ENCODE measurements at regions not wholly inside any gene's neighbourhood (a gene's known extent, or its start where the extent isn't known, plus 50 kb on each side); places are given as distances from the start of the nearest gene placed in this dataset.

DNA sequence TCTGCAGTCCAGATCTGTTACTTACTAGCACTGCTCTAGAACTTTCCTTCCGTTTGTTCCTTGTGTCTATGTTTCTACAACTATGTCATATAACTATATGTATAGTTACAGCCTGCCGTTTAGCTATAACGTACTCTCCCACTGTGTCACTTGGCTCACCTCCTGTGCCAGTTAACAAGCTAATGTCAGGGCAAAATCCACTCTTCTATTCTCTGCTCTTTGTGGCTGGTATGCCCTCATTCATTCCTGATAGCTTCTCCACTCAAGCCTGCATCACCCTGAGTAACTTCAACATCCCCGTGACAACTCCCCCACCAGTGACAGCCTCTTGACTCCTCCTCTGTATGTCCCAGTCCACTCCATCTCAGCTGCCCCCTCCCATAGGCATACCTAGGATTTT is 229.2 kb downstream of the TJP1 start:
- Histone ChIP-seq H3K79me2 (ENCODE audit: insufficient read depth, low read length) (no peaks in the 10 kb centered on the region), H3K27ac (ENCODE audit: low read depth, low read length, poor library complexity, severe bottlenecking) (no peak overlapping the region), H2AFZ (ENCODE audit: low read length) (no peak overlapping the region), H3K9ac (ENCODE audit: low read length) (no peak overlapping the region), H3F3A (ENCODE audit: insufficient read depth, low read length) (no peaks in the 10 kb centered on the region), H4K20me1 (ENCODE audit: insufficient read depth, low read length) (no peaks in the 10 kb centered on the region), H3K4me3 (ENCODE audit: low read depth, low read length, poor library complexity, severe bottlenecking) (no peak overlapping the region), H3K36me3 (ENCODE audit: insufficient read depth, low read length) (no peaks in the 10 kb centered on the region), H3K27me3 (ENCODE audit: insufficient read depth, low read length) (no peaks in the 10 kb centered on the region), H3K4me2 (ENCODE audit: low read length) (no peak overlapping the region), H3K9me3 (ENCODE audit: low read length) (no peaks in the 10 kb centered on the region), H3K4me1 (ENCODE audit: insufficient read depth, low read length, severe bottlenecking) (no peaks in the 10 kb centered on the region), H3K9me2 (ENCODE audit: low read depth, low read length) (no peaks in the 10 kb centered on the region)
- no peak for TF ChIP-seq EZH2 (IDR thresholded peaks at IDR 0.05; ENCODE audit: borderline replicate concordance, low read length)
- TF ChIP-seq, protein P1, sequence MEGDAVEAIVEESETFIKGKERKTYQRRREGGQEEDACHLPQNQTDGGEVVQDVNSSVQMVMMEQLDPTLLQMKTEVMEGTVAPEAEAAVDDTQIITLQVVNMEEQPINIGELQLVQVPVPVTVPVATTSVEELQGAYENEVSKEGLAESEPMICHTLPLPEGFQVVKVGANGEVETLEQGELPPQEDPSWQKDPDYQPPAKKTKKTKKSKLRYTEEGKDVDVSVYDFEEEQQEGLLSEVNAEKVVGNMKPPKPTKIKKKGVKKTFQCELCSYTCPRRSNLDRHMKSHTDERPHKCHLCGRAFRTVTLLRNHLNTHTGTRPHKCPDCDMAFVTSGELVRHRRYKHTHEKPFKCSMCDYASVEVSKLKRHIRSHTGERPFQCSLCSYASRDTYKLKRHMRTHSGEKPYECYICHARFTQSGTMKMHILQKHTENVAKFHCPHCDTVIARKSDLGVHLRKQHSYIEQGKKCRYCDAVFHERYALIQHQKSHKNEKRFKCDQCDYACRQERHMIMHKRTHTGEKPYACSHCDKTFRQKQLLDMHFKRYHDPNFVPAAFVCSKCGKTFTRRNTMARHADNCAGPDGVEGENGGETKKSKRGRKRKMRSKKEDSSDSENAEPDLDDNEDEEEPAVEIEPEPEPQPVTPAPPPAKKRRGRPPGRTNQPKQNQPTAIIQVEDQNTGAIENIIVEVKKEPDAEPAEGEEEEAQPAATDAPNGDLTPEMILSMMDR (IDR thresholded peaks at IDR 0.05; ENCODE audit: low read length), result no peak

DNA sequence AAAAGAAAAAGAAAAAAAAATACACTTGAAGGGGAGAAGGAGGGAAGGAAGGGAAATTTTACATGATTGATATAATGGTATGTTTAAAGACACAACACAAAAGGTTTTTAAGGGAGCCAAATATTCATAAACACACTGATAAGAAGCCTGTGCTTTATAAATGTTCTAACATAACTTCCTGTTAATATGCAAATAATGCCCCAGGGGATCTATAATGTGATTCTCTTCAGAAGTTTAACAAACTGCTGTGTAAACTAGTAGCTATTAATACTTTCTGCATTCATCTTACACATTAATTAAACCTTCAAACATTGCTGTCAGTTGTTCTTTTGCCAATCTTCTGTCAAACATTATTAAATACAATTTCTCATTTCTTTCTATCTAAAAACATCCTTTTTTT is 231.6 kb downstream of the TJP1 start:
- H3K79me2 ChIP-seq (ENCODE audit: insufficient read depth, low read length), result no peaks in the 10 kb centered on the region
- H3K27ac ChIP-seq (ENCODE audit: low read depth, low read length, poor library complexity, severe bottlenecking), result no peak overlapping the region
- no peak overlapping the region for H3K9ac ChIP-seq (ENCODE audit: low read length)
- no peak overlapping the region for H3K4me3 ChIP-seq (ENCODE audit: low read depth, low read length, poor library complexity, severe bottlenecking)
- no peak overlapping the region for H2AFZ ChIP-seq (ENCODE audit: low read length)
- H4K20me1 ChIP-seq (ENCODE audit: insufficient read depth, low read length), result no peaks in the 10 kb centered on the region
- no peak for TF ChIP-seq EZH2 (IDR thresholded peaks at IDR 0.05; ENCODE audit: borderline replicate concordance, low read length)
- TF ChIP-seq, protein P1 (IDR thresholded peaks at IDR 0.05; ENCODE audit: low read length), result no peak
- no peaks in the 10 kb centered on the region for H3K9me3 ChIP-seq (ENCODE audit: low read length)
- no peaks in the 10 kb centered on the region for H3K27me3 ChIP-seq (ENCODE audit: insufficient read depth, low read length)
- no peaks in the 10 kb centered on the region for H3F3A ChIP-seq (ENCODE audit: insufficient read depth, low read length)
- no peaks in the 10 kb centered on the region for H3K4me1 ChIP-seq (ENCODE audit: insufficient read depth, low read length, severe bottlenecking)
- H3K4me2 ChIP-seq (ENCODE audit: low read length), result no peak overlapping the region
- H3K9me2 ChIP-seq (ENCODE audit: low read depth, low read length), result no peaks in the 10 kb centered on the region
- no peaks in the 10 kb centered on the region for H3K36me3 ChIP-seq (ENCODE audit: insufficient read depth, low read length)

DNA sequence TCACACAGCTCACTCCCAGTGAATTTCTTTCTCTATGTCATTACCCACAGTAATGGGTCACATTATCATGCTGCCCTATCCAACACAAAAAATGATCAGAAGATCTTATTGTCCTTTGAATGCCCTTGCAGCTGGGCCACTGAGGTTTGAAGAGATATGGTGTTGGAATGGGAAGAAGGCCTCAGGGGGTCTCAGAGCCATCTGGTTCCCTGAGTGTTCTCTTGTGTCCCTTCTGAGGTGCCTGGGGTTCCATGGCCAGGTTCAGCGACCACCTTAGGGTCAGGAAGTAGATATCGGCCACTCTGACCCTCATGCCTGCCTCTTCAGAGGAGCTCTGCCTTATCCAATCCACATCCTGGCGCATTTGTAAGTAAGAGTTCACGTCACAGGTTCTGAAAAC is 232.3 kb downstream of the TJP1 start:
- no peaks in the 10 kb centered on the region for H3K36me3 ChIP-seq (ENCODE audit: insufficient read depth, low read length)
- H3K4me3 ChIP-seq (ENCODE audit: low read depth, low read length, poor library complexity, severe bottlenecking), result no peak overlapping the region
- H4K20me1 ChIP-seq (ENCODE audit: insufficient read depth, low read length), result no peaks in the 10 kb centered on the region

More for the DNA sequence above, 232.3 kb downstream of the TJP1 start:
- Histone ChIP-seq H3K9me2 (ENCODE audit: low read depth, low read length) (no peaks in the 10 kb centered on the region), H3F3A (ENCODE audit: insufficient read depth, low read length) (no peaks in the 10 kb centered on the region), H3K4me2 (ENCODE audit: low read length) (no peak overlapping the region), H3K27ac (ENCODE audit: low read depth, low read length, poor library complexity, severe bottlenecking) (no peak overlapping the region), H3K9me3 (ENCODE audit: low read length) (no peaks in the 10 kb centered on the region), H3K9ac (ENCODE audit: low read length) (no peak overlapping the region), H2AFZ (ENCODE audit: low read length) (no peak overlapping the region), H3K79me2 (ENCODE audit: insufficient read depth, low read length) (no peaks in the 10 kb centered on the region), H3K4me1 (ENCODE audit: insufficient read depth, low read length, severe bottlenecking) (no peaks in the 10 kb centered on the region), H3K27me3 (ENCODE audit: insufficient read depth, low read length) (no peaks in the 10 kb centered on the region)
- TF ChIP-seq, protein P1 (IDR thresholded peaks at IDR 0.05; ENCODE audit: low read length), result no peak
- TF ChIP-seq EZH2 (IDR thresholded peaks at IDR 0.05; ENCODE audit: borderline replicate concordance, low read length), result no peak
